Right lobe of liver (tissue), 4 donors: ENCODE measurements at regions not wholly inside any gene's neighbourhood (a gene's known extent, or its start where the extent isn't known, plus 50 kb on each side); places are given as distances from the start of the nearest gene placed in this dataset.
"Not testable (repeated sequence)": the region's sequence is repeated elsewhere in the genome, so short reads cannot be mapped to it uniquely, and the experiment has no call there.

Experiments used
- CTCF ChIP-seq, 4 donors: fragments of 200-600 bp in 3 of 4; fragments of 450-650 bp in 1 of 4; IDR thresholded peaks; one replicate each; pipeline versions ENCODE4 v1.5.1 to v1.8.0; 2016 to 2022; ENCODE audit warnings: antibody characterized with exemption in 4 of 4, mild to moderate bottlenecking in 2 of 4
- POLR2A ChIP-seq: fragments of 450-650 bp; IDR thresholded peaks from one replicate; pipeline ENCODE4 v1.6.1; 2017; ENCODE audit warnings: antibody characterized with exemption, mild to moderate bottlenecking
- donor health status: DM: no; HTN: no; CAD: no.
- donor health status: DM: no; HTN: no; CAD: no.
- donor health status: DM: no; HTN: yes; CAD: no.

DNA sequence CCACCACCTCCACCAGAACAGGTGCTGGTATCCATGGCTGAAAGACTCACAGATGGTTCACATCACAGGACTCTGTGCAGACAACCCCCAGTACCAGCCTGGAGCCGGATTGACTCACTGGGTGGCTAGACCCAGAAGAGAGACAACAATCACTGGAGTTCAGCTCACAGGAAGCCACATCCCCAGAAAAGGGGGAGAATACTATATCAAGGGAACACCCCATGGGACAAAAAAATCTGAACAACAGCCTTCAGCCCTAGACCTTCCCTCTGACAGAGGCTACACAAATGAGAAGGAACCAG is 59.4 kb upstream of the MED14 start:
- TF ChIP-seq CTCF (IDR thresholded peaks at IDR 0.05); POLR2A: not testable (repeated sequence)
